Central memory CD8-positive, alpha-beta T cell (primary cell): ENCODE measurements at regions not wholly inside any gene's neighbourhood (a gene's known extent, or its start where the extent isn't known, plus 50 kb on each side); places are given as distances from the start of the nearest gene placed in this dataset.
A peak's percentile ranks its signal among the peaks of the same experiment; 100 is the strongest.
"Not testable (repeated sequence)": the region's sequence is repeated elsewhere in the genome, so short reads cannot be mapped to it uniquely, and the experiment has no call there.

Experiments
- ATAC-seq: fragments of 150-1000 bp; cut with Tn5 transposase; replicated peaks from 2 replicates; pipeline ENCODE4 v1.10.0; 2022; ENCODE audit warnings: mild to moderate bottlenecking, moderate FRiP score, moderate number of reproducible peaks; ENCODE audit not compliant: poor library complexity, severe bottlenecking; ENCODE audit errors: extremely low read depth
- DNase-seq, 2 donors: peaks; one replicate each; pipeline ENCODE4 v3.0.0; 2021; ENCODE audit warnings: low spot score in 2 of 2
- H3K27ac Mint-ChIP-seq: one replicate; pipeline ENCODE4 v1.8.0; 2022; ENCODE audit warnings: low read depth, mild to moderate bottlenecking, moderate library complexity, mixed read lengths
- H3K27me3 Mint-ChIP-seq: one replicate; pipeline ENCODE4 v1.8.0; 2022; ENCODE audit warnings: mixed read lengths
- H3K36me3 Mint-ChIP-seq: one replicate; pipeline ENCODE4 v1.8.0; 2022; ENCODE audit warnings: mild to moderate bottlenecking, moderate library complexity, mixed read lengths; ENCODE audit not compliant: insufficient read depth
- H3K4me1 Mint-ChIP-seq: one replicate; pipeline ENCODE4 v1.8.0; 2022; ENCODE audit warnings: mixed read lengths
- H3K4me3 Mint-ChIP-seq: one replicate; pipeline ENCODE4 v1.8.0; 2022; ENCODE audit warnings: mild to moderate bottlenecking, moderate library complexity, mixed read lengths
- H3K9me3 Mint-ChIP-seq: one replicate; pipeline ENCODE4 v1.8.0; 2022; ENCODE audit warnings: mixed read lengths

- H3K9me3 Mint-ChIP-seq, H3K4me3 Mint-ChIP-seq, H3K27me3 Mint-ChIP-seq, H3K4me1 Mint-ChIP-seq, ATAC-seq, DNase-seq, H3K27ac Mint-ChIP-seq, H3K36me3 Mint-ChIP-seq: not testable (repeated sequence)
Observed at GRCh38 chr2:87254562-87254961, 232.9 kb upstream of the PLGLB1 start.

DNA sequence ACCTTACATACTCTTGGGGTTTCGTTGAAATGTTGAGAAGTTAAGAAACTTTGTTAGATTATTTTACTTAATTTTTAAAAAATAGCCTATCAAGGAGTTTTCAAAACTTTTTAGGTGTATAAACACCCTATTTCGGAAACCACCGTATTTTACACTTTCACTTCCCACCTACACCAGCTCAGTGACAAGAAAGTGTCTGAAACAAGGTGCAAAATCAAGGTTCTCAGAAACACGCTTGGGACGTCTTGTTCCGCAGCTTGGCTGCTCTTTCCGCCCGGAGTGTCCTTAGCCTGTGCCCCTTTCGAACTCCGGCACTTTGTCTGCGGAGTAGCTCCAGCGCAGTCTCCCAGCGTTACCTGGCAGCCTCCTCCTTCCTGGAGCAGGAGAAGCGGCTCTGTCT lies 233.8 kb upstream of the PLGLB1 start:
- not testable (repeated sequence) for H3K4me3 Mint-ChIP-seq, H3K27ac Mint-ChIP-seq

GRCh38 chr2:87258887-87259286 lies 237.2 kb upstream of the PLGLB1 start:
- not testable (repeated sequence) for ATAC-seq, H3K4me1 Mint-ChIP-seq, H3K27ac Mint-ChIP-seq, H3K36me3 Mint-ChIP-seq, H3K9me3 Mint-ChIP-seq, H3K4me3 Mint-ChIP-seq, DNase-seq, H3K27me3 Mint-ChIP-seq

More for the DNA sequence above, 233.8 kb upstream of the PLGLB1 start:
- DNase-seq, H3K27me3 Mint-ChIP-seq, H3K4me1 Mint-ChIP-seq, H3K9me3 Mint-ChIP-seq, H3K36me3 Mint-ChIP-seq: not testable (repeated sequence)
- ATAC-seq = peak; percentile 76

- H3K4me1 Mint-ChIP-seq, DNase-seq, H3K27ac Mint-ChIP-seq, H3K36me3 Mint-ChIP-seq, ATAC-seq, H3K9me3 Mint-ChIP-seq, H3K27me3 Mint-ChIP-seq, H3K4me3 Mint-ChIP-seq: not testable (repeated sequence)
Observed at GRCh38 chr2:87262184-87262702, 240.6 kb upstream of the PLGLB1 start.

GRCh38 chr2:87263868-87264518 lies 242.3 kb upstream of the PLGLB1 start:
- H3K36me3 Mint-ChIP-seq, ATAC-seq, H3K9me3 Mint-ChIP-seq, DNase-seq, H3K4me3 Mint-ChIP-seq, H3K27me3 Mint-ChIP-seq, H3K4me1 Mint-ChIP-seq, H3K27ac Mint-ChIP-seq: not testable (repeated sequence)

- not testable (repeated sequence) for H3K36me3 Mint-ChIP-seq, H3K27me3 Mint-ChIP-seq, H3K27ac Mint-ChIP-seq, H3K4me1 Mint-ChIP-seq, ATAC-seq, DNase-seq, H3K4me3 Mint-ChIP-seq, H3K9me3 Mint-ChIP-seq
Observed at GRCh38 chr2:87275192-87275591, 253.5 kb upstream of the PLGLB1 start.

DNA sequence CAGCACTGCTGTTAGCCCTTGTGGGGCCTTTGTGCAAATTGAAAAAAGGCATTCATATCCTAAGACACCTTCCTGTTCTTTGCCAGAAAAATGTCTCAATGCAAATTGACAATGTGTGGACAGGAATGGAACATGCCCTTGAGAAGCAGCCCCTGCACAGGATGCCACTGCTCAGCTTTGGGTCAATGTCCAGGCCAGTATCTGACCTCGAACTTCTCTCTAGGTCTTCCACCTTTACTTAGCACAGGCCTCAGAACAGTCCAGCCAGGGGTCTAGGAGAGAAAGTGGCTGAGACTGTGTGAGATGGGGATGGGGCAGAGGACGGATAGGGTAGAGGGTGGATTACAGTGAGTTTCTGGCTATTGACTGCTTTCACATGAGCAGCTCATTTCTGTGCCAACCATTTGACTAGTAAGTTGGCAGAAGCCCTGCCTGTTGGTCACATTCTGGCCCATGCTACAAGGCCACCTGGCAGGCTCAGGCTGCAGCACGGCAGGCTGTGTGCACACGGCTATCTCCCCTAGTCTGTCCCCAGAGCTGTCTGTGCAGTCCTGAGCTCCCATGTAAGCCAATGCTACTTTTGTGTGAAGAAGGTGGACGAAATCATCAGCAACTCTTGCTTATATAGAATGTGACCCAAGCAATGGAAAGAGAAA lies 254.5 kb upstream of the PLGLB1 start:
- not testable (repeated sequence) for H3K9me3 Mint-ChIP-seq, DNase-seq, ATAC-seq, H3K4me1 Mint-ChIP-seq, H3K36me3 Mint-ChIP-seq, H3K27ac Mint-ChIP-seq, H3K27me3 Mint-ChIP-seq, H3K4me3 Mint-ChIP-seq

- H3K9me3 Mint-ChIP-seq, H3K4me3 Mint-ChIP-seq, H3K36me3 Mint-ChIP-seq, DNase-seq, H3K27me3 Mint-ChIP-seq, ATAC-seq, H3K4me1 Mint-ChIP-seq, H3K27ac Mint-ChIP-seq: not testable (repeated sequence)
Observed at GRCh38 chr2:87276673-87277072, 255.0 kb upstream of the PLGLB1 start.

GRCh38 chr2:87277734-87278133 lies 256.1 kb upstream of the PLGLB1 start:
- not testable (repeated sequence) for H3K36me3 Mint-ChIP-seq, ATAC-seq, H3K4me1 Mint-ChIP-seq, H3K9me3 Mint-ChIP-seq, H3K27me3 Mint-ChIP-seq, DNase-seq, H3K27ac Mint-ChIP-seq, H3K4me3 Mint-ChIP-seq

GRCh38 chr2:87280596-87281355 lies 259.1 kb upstream of the PLGLB1 start:
- DNase-seq, H3K36me3 Mint-ChIP-seq, ATAC-seq, H3K27ac Mint-ChIP-seq, H3K9me3 Mint-ChIP-seq, H3K4me1 Mint-ChIP-seq, H3K27me3 Mint-ChIP-seq, H3K4me3 Mint-ChIP-seq: not testable (repeated sequence)

DNA sequence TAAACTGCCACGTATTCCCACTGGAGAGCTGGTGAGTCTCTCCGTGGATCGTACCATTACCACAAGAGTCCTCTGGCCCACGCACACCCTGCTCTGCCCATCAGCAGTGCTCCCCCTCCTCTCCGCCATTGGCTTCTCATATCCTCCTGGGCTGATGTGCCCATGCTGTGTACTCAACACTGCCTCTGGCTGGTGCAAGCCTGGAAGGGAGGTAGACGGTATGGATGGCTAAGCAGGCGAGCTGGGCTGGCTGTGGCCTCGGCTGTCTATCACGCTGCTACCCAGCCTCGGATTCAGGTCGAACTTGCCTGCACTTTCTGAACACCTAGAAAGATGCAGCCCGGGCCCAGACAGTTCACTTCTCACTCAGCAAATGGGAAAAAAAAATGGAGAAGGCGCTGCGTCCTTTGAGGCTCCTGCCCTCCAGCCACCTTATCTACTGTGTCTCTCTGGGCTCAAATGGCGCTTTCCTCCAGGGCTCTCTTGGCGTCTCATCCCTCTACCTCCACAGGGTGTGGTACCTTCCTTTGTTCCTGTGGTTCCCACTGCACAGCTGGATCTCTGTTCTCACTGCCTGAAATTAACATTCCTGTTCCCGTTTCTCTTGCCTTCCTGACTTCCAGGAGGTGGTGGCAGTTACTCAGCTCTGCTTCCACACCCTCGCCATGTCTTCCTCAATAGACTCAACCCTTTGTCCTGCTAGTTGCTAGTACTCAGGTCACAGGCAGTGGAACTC lies 262.3 kb upstream of the PLGLB1 start:
- not testable (repeated sequence) for H3K4me1 Mint-ChIP-seq, H3K9me3 Mint-ChIP-seq, H3K36me3 Mint-ChIP-seq, ATAC-seq, H3K27ac Mint-ChIP-seq, H3K4me3 Mint-ChIP-seq, DNase-seq, H3K27me3 Mint-ChIP-seq

GRCh38 chr2:87284471-87284772 lies 262.8 kb upstream of the PLGLB1 start:
- not testable (repeated sequence) for H3K4me3 Mint-ChIP-seq, H3K36me3 Mint-ChIP-seq, H3K4me1 Mint-ChIP-seq, H3K27ac Mint-ChIP-seq, ATAC-seq, H3K9me3 Mint-ChIP-seq, DNase-seq, H3K27me3 Mint-ChIP-seq
